Skeletal muscle tissue (tissue), 3 donors: ENCODE measurements at regions not wholly inside any gene's neighbourhood (a gene's known extent, or its start where the extent isn't known, plus 50 kb on each side); places are given as distances from the start of the nearest gene placed in this dataset.

Experiments used
- H3K27ac ChIP-seq: one replicate; pipeline ENCODE4 v1.7.0; 2013; ENCODE audit warnings: mild to moderate bottlenecking, low read depth, low read length, inconsistent platforms
- H3K27me3 ChIP-seq, 3 donors: one replicate each; pipeline ENCODE4 v1.7.0; 2013; ENCODE audit warnings: low read length in 3 of 3; ENCODE audit not compliant: control insufficient read depth in 3 of 3, insufficient read depth in 3 of 3
- H3K36me3 ChIP-seq, 3 donors: one replicate each; pipeline ENCODE4 v1.7.0; 2013; ENCODE audit warnings: low read length in 3 of 3; ENCODE audit not compliant: control insufficient read depth in 3 of 3, insufficient read depth in 3 of 3
- H3K4me1 ChIP-seq, 3 donors: one replicate each; pipeline ENCODE4 v1.7.0; 2013; ENCODE audit warnings: low read length in 3 of 3, mild to moderate bottlenecking in 3 of 3; ENCODE audit not compliant: control insufficient read depth in 3 of 3, insufficient read depth in 3 of 3
- H3K4me3 ChIP-seq, 3 donors: one replicate each; pipeline ENCODE4 v1.7.0; 2013; ENCODE audit warnings: low read length in 3 of 3
- H3K9ac ChIP-seq, 3 donors: one replicate each; pipeline ENCODE4 v1.7.0; 2013; ENCODE audit warnings: low read length in 3 of 3, mild to moderate bottlenecking in 3 of 3, moderate library complexity in 2 of 3, low read depth in 1 of 3
- H3K9me3 ChIP-seq, 3 donors: one replicate each; pipeline ENCODE4 v1.7.0; 2013; ENCODE audit warnings: low read length in 3 of 3; ENCODE audit not compliant: control insufficient read depth in 3 of 3
- donor health status: Osteomylitis.

- no peaks in the 10 kb centered on the region for H3K36me3 ChIP-seq
- H3K27me3 ChIP-seq = no peaks in the 10 kb centered on the region
- no peaks in the 10 kb centered on the region for H3K9me3 ChIP-seq
- peaks cover 0 to 7% (median 0%) of the 10 kb centered on the region in 3 donors for H3K4me1 ChIP-seq
- H3K27ac ChIP-seq = no peak overlapping the region
- no peak overlapping the region for H3K4me3 ChIP-seq
- no peak overlapping the region for H3K9ac ChIP-seq
These were observed 161.2 kb upstream of the PIEZO2 start for GRCh38 chr18:11310476-11311086.

DNA sequence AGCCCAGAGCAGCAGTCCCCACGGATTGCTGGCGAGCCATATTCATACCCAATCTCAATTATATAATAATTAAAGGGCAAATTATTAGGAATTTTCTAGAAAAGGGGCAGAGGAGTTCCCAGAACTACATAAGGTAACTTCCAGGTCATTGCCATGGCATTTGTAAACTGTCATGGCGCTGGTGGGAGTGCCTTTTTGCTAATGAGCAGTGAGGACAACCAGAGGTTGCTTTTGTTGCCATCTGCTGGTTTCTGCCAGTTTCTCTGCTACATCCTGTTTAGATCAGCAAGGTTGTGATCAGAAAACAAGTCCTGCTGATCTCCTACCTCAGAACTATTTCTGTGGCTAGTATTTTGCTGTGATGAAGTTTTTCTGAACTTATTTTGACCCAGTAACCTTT lies 159.8 kb upstream of the PIEZO2 start:
- Histone ChIP-seq H3K4me3 (no peak overlapping the region), H3K9ac (no peak overlapping the region), H3K27me3 (no peaks in the 10 kb centered on the region), H3K9me3 (no peaks in the 10 kb centered on the region), H3K27ac (no peak overlapping the region), H3K36me3 (no peaks in the 10 kb centered on the region), H3K4me1 (peaks cover 0 to 7% (median 0%) of the 10 kb centered on the region in 3 donors)

- Histone ChIP-seq H3K4me1 (peaks cover 0 to 7% (median 0%) of the 10 kb centered on the region in 3 donors), H3K4me3 (no peak overlapping the region), H3K27me3 (no peaks in the 10 kb centered on the region), H3K27ac (no peak overlapping the region), H3K9me3 (no peaks in the 10 kb centered on the region), H3K9ac (no peak overlapping the region), H3K36me3 (no peaks in the 10 kb centered on the region)
These were observed 159.1 kb upstream of the PIEZO2 start for GRCh38 chr18:11308499-11308898.

DNA sequence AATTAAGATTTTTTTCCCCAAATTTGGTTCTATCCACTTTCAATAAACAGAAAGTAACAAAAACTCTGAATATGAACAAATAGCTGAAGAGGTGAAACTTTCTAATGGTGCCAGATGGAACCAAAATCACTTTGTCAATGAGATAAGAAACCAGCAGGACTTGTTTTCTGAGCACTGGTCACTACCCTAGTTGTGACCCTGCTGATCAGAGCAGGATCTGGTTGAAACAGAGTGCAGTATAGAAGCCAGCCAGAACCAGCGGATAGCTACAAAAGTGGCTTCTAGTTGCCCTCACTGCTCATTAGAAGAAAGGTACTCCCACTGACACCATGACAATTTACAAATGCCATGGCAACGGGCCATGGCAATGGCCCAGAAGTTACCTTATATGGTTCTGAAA lies 158.3 kb upstream of the PIEZO2 start:
- no peaks in the 10 kb centered on the region for H3K27me3 ChIP-seq
- no peaks in the 10 kb centered on the region for H3K9me3 ChIP-seq
- no peak overlapping the region for H3K9ac ChIP-seq
- peaks cover 0 to 7% (median 0%) of the 10 kb centered on the region in 3 donors for H3K4me1 ChIP-seq
- H3K36me3 ChIP-seq = no peaks in the 10 kb centered on the region
- no peak overlapping the region for H3K4me3 ChIP-seq
- no peak overlapping the region for H3K27ac ChIP-seq

DNA sequence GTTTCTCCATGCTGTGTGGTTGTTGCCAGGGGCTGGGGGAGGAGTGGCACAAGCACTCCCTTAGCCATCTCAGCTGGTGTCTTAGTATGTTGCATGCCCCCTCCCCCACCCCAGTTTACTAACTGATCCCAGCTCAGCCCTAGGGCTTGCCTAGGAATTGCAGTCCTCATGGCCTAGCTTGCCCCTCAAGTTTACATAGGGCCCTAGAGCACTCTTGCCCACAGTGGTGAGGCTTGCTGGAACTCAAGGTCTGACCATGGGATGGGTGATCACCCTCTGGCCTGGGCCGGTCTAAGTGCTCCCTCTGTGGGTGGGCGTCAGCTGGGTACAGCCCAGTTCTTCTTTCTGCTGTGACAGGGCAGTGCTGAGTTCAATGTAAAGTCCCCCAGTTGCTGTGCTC lies 156.1 kb upstream of the PIEZO2 start:
- Histone ChIP-seq H3K9ac (no peak overlapping the region), H3K9me3 (no peaks in the 10 kb centered on the region), H3K27ac (no peak overlapping the region), H3K4me3 (no peak overlapping the region), H3K36me3 (no peaks in the 10 kb centered on the region), H3K27me3 (no peaks in the 10 kb centered on the region), H3K4me1 (no peaks in the 10 kb centered on the region)

DNA sequence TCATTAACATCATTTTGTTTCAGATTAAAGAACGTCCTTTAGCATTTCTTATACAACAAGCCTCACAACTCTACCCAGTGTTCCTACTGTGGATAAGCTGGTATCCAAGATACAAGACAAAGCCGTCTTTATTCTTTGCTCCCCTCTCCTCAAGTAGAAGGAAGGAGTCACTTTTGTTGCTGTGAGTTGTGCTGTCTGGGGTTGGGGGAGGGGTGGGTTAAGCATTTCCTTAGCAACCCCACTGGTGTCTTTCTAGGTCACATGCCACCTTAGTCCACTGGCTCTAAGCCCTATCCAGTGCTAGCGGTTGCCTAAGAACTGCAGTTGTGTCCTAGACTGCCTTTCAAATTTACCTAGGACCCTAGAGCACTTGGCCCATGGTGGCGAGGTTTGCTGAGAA lies 155.6 kb upstream of the PIEZO2 start:
- Histone ChIP-seq H3K27me3 (no peaks in the 10 kb centered on the region), H3K4me3 (no peak overlapping the region), H3K4me1 (no peaks in the 10 kb centered on the region), H3K36me3 (no peaks in the 10 kb centered on the region), H3K9ac (no peak overlapping the region), H3K9me3 (no peaks in the 10 kb centered on the region), H3K27ac (no peak overlapping the region)

DNA sequence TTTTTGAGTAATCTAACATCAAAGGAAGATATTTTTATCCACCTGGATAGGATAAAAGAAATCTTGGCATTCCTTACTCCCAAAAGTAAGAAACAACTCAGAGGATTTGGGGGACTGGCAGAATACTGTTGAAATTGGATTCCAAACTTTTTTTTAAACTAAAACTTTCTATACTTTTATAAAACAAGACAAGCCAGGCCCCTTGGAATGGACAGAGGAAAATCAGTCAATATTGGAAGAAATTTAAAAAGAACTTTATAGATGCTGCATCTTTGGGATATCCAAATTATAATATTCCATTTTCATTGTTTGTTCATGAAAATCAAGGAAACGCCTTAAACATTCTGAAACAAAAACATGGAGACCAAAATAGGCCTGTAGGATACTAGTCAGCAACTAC lies 147.6 kb upstream of the PIEZO2 start:
- Histone ChIP-seq H3K9me3 (peaks cover 0 to 2% (median 0%) of the 10 kb centered on the region in 3 donors), H3K9ac (no peak overlapping the region), H3K4me3 (no peak overlapping the region), H3K27ac (no peak overlapping the region), H3K27me3 (no peaks in the 10 kb centered on the region), H3K4me1 (no peaks in the 10 kb centered on the region), H3K36me3 (no peaks in the 10 kb centered on the region)

DNA sequence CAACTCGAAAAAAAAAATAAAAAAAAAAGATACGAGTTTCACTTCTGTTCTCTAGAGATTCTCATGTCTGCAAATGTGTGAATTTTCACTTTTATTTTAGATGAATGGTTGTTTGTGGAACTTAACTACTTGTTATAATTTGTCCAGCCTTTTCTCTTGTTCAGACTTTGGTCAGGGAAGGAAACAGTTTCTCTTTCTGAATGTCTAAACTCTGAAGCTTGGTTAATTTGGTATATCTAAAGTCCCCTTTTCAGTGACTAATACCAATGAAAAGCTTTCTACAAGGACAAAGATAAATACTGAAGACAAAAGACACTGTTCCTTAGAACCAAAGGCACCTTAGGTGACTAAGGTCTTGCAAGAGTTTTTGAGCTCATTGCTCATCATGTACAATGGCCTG lies 144.4 kb upstream of the PIEZO2 start:
- Histone ChIP-seq H3K27ac (no peak overlapping the region), H3K9ac (no peak overlapping the region), H3K4me1 (no peaks in the 10 kb centered on the region), H3K4me3 (no peak overlapping the region), H3K9me3 (no peaks in the 10 kb centered on the region), H3K27me3 (no peaks in the 10 kb centered on the region), H3K36me3 (no peaks in the 10 kb centered on the region)

GRCh38 chr18:11290786-11291185 lies 141.4 kb upstream of the PIEZO2 start:
- Histone ChIP-seq H3K27me3 (no peaks in the 10 kb centered on the region), H3K4me3 (no peak overlapping the region), H3K9me3 (no peaks in the 10 kb centered on the region), H3K27ac (no peak overlapping the region), H3K36me3 (no peaks in the 10 kb centered on the region), H3K4me1 (no peaks in the 10 kb centered on the region), H3K9ac (no peak overlapping the region)

- no peak overlapping the region for H3K9ac ChIP-seq
- H3K9me3 ChIP-seq = no peaks in the 10 kb centered on the region
- no peaks in the 10 kb centered on the region for H3K4me1 ChIP-seq
- no peak overlapping the region for H3K27ac ChIP-seq
- no peak overlapping the region for H3K4me3 ChIP-seq
- H3K27me3 ChIP-seq = no peaks in the 10 kb centered on the region
- H3K36me3 ChIP-seq = no peaks in the 10 kb centered on the region
These were observed 139.9 kb upstream of the PIEZO2 start for GRCh38 chr18:11289248-11289647.
